Vagina (tissue), 2 donors: ENCODE measurements at regions not wholly inside any gene's neighbourhood (a gene's known extent, or its start where the extent isn't known, plus 50 kb on each side); places are given as distances from the start of the nearest gene placed in this dataset.

Experiments used
- DNase-seq, 2 donors: peaks; one replicate each; pipeline ENCODE4 v3.0.0-alpha.2; 2017; ENCODE audit errors: extremely low spot score in 2 of 2
- H3K27ac ChIP-seq: fragments of 200-600 bp; sonication (generic); one replicate; pipeline ENCODE4 v1.5.1; 2019
- H3K27me3 ChIP-seq: fragments of 200-600 bp; sonication (generic); one replicate; pipeline ENCODE4 v1.5.1; 2019
- H3K36me3 ChIP-seq, 2 donors: fragments of 200-600 bp; sonication (generic); one replicate each; pipeline ENCODE4 v1.5.1; 2017 to 2019
- H3K4me1 ChIP-seq: fragments of 200-600 bp; sonication (generic); one replicate; pipeline ENCODE4 v1.5.1; 2019
- H3K4me3 ChIP-seq, 2 donors: fragments of 200-600 bp; sonication (generic); 1 replicate in 1 of 2; 2 replicates in 1 of 2; pipeline ENCODE4 v1.5.1; 2016 to 2019
- H3K9me3 ChIP-seq: fragments of 200-600 bp; sonication (generic); one replicate; pipeline ENCODE4 v1.5.1; 2019
- CTCF ChIP-seq, 3 experiments: fragments of 450-650 bp in 2 of 3; fragments of 200-600 bp in 1 of 3; sonication (generic) in 1 of 3; IDR thresholded peaks; one replicate each; pipeline ENCODE4 v1.5.1; 2017 to 2019; ENCODE audit warnings: antibody characterized with exemption in 3 of 3, mild to moderate bottlenecking in 2 of 3, moderate library complexity in 2 of 3
- POLR2A ChIP-seq, 2 donors: fragments of 450-650 bp; IDR thresholded peaks; one replicate each; pipeline ENCODE4 v1.6.1; 2017; ENCODE audit warnings: antibody characterized with exemption in 2 of 2, mild to moderate bottlenecking in 2 of 2, moderate library complexity in 2 of 2
- POLR2AphosphoS5 ChIP-seq, 2 donors: sonication (generic); formaldehyde crosslinking; IDR thresholded peaks; one replicate each; pipeline ENCODE4 v1.9.0; 2017; ENCODE audit warnings: antibody characterized with exemption in 2 of 2, mild to moderate bottlenecking in 2 of 2, low read depth in 1 of 2; ENCODE audit not compliant: insufficient read depth in 1 of 2
- intact Hi-C: fragments of 100-400 bp; cut with DNase I; formaldehyde crosslinking; loops from one replicate; pipeline ENCODE4 v1.15.1; 2023

- DNase-seq, result no peak
These were observed 637.8 kb upstream of the ADGRL3 start for GRCh38 chr4:60562334-60562733.

GRCh38 chr4:60565558-60565957 lies 634.6 kb upstream of the ADGRL3 start:
- Histone ChIP-seq H3K27ac (no peak overlapping the region), H3K4me1 (no peaks in the 10 kb centered on the region), H3K4me3 (no peak overlapping the region), H3K9me3 (no peaks in the 10 kb centered on the region), H3K27me3 (no peaks in the 10 kb centered on the region), H3K36me3 (no peaks in the 10 kb centered on the region)
- TF ChIP-seq POLR2AphosphoS5 (IDR thresholded peaks at IDR 0.05; ENCODE audit: insufficient read depth in 1 of 2, low read depth in 1 of 2), result no peak
- no peak for TF ChIP-seq POLR2A (IDR thresholded peaks at IDR 0.05)
- TF ChIP-seq CTCF (IDR thresholded peaks at IDR 0.05), result no peak
- no peak for DNase-seq
- intact Hi-C loops, result no loop called here

More at GRCh38 chr4:60562334-60562733, 637.8 kb upstream of the ADGRL3 start:
- H3K4me3 ChIP-seq, result no peak overlapping the region
- H3K27ac ChIP-seq, result no peak overlapping the region
- H3K4me1 ChIP-seq, result no peaks in the 10 kb centered on the region
- TF ChIP-seq POLR2A (IDR thresholded peaks at IDR 0.05), result no peak
- TF ChIP-seq POLR2AphosphoS5 (IDR thresholded peaks at IDR 0.05; ENCODE audit: insufficient read depth in 1 of 2, low read depth in 1 of 2), result no peak
- TF ChIP-seq CTCF (IDR thresholded peaks at IDR 0.05), result no peak
- H3K36me3 ChIP-seq, result no peaks in the 10 kb centered on the region
- no peaks in the 10 kb centered on the region for H3K9me3 ChIP-seq
- H3K27me3 ChIP-seq, result no peaks in the 10 kb centered on the region
- intact Hi-C loops, result no loop called here

GRCh38 chr4:60575336-60575735 lies 624.8 kb upstream of the ADGRL3 start:
- H3K4me3 ChIP-seq, result no peak overlapping the region
- intact Hi-C loops, result no loop called here

GRCh38 chr4:60579335-60579734 lies 620.8 kb upstream of the ADGRL3 start:
- intact Hi-C loops, result no loop called here
- Histone ChIP-seq H3K4me1 (no peaks in the 10 kb centered on the region), H3K27ac (no peak overlapping the region), H3K4me3 (no peak overlapping the region), H3K36me3 (no peaks in the 10 kb centered on the region), H3K9me3 (no peaks in the 10 kb centered on the region), H3K27me3 (no peaks in the 10 kb centered on the region)
- TF ChIP-seq POLR2AphosphoS5 (IDR thresholded peaks at IDR 0.05; ENCODE audit: insufficient read depth in 1 of 2, low read depth in 1 of 2) (no peak), CTCF (IDR thresholded peaks at IDR 0.05) (no peak), POLR2A (IDR thresholded peaks at IDR 0.05) (no peak)
- no peak for DNase-seq

More at GRCh38 chr4:60575336-60575735, 624.8 kb upstream of the ADGRL3 start:
- Histone ChIP-seq H3K27ac (no peak overlapping the region), H3K36me3 (no peaks in the 10 kb centered on the region), H3K4me1 (no peaks in the 10 kb centered on the region), H3K9me3 (no peaks in the 10 kb centered on the region), H3K27me3 (no peaks in the 10 kb centered on the region)
- TF ChIP-seq POLR2AphosphoS5 (IDR thresholded peaks at IDR 0.05; ENCODE audit: insufficient read depth in 1 of 2, low read depth in 1 of 2), result no peak
- TF ChIP-seq CTCF (IDR thresholded peaks at IDR 0.05), result no peak
- TF ChIP-seq POLR2A (IDR thresholded peaks at IDR 0.05), result no peak
- no peak for DNase-seq

- Histone ChIP-seq H3K36me3 (no peaks in the 10 kb centered on the region), H3K4me3 (no peak overlapping the region), H3K9me3 (no peaks in the 10 kb centered on the region), H3K27me3 (no peaks in the 10 kb centered on the region), H3K4me1 (no peaks in the 10 kb centered on the region), H3K27ac (no peak overlapping the region)
- TF ChIP-seq POLR2A (IDR thresholded peaks at IDR 0.05), result no peak
- no peak for TF ChIP-seq CTCF (IDR thresholded peaks at IDR 0.05)
- TF ChIP-seq POLR2AphosphoS5 (IDR thresholded peaks at IDR 0.05; ENCODE audit: insufficient read depth in 1 of 2, low read depth in 1 of 2), result no peak
- intact Hi-C loops, result no loop called here
- DNase-seq, result no peak
These were observed 618.1 kb upstream of the ADGRL3 start for GRCh38 chr4:60581919-60582536.
